Neural progenitor cell (in vitro differentiated cells): ENCODE measurements at regions not wholly inside any gene's neighbourhood (a gene's known extent, or its start where the extent isn't known, plus 50 kb on each side); places are given as distances from the start of the nearest gene placed in this dataset.

Experiments
- EZH2 ChIP-seq: fragments of 200-600 bp; sonication (generic); IDR thresholded peaks from 2 replicates; pipeline ENCODE4 v1.6.1; 2017; ENCODE audit warnings: antibody characterized with exemption, mild to moderate bottlenecking, moderate library complexity
- TF ChIP-seq, protein P1 (sequence below): fragments of 200-600 bp; sonication (generic); IDR thresholded peaks from 2 replicates; pipeline ENCODE4 v1.5.1; 2017; ENCODE audit warnings: antibody characterized with exemption, mild to moderate bottlenecking

DNA sequence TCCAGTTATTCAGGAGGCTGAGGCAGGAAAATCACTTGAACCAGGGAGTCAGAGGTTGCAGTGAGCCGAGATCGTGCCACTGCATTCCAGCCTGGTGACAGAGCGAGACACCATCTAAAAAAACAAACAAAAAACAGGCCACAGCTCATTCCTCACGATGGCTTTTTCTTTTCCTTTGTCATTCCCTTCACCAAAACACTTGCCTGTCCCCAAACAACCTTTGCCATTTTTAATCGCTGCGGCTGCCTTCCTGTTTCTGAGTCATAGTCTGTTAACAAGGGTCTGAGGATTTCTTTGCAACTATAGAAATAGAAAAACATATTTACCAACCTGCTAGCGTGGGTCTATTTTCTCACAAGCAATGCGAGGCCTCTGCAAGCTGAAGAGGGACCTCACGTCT is 123.0 kb upstream of the FSTL4 start:
- TF ChIP-seq, protein P1, sequence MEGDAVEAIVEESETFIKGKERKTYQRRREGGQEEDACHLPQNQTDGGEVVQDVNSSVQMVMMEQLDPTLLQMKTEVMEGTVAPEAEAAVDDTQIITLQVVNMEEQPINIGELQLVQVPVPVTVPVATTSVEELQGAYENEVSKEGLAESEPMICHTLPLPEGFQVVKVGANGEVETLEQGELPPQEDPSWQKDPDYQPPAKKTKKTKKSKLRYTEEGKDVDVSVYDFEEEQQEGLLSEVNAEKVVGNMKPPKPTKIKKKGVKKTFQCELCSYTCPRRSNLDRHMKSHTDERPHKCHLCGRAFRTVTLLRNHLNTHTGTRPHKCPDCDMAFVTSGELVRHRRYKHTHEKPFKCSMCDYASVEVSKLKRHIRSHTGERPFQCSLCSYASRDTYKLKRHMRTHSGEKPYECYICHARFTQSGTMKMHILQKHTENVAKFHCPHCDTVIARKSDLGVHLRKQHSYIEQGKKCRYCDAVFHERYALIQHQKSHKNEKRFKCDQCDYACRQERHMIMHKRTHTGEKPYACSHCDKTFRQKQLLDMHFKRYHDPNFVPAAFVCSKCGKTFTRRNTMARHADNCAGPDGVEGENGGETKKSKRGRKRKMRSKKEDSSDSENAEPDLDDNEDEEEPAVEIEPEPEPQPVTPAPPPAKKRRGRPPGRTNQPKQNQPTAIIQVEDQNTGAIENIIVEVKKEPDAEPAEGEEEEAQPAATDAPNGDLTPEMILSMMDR = no peak
- TF ChIP-seq EZH2 = no peak
